KMS-11 (cell line): ENCODE measurements at regions not wholly inside any gene's neighbourhood (a gene's known extent, or its start where the extent isn't known, plus 50 kb on each side); places are given as distances from the start of the nearest gene placed in this dataset.
"Not testable (repeated sequence)": the region's sequence is repeated elsewhere in the genome, so short reads cannot be mapped to it uniquely, and the experiment has no call there.

Experiments
- H2AFZ ChIP-seq: fragments of 200-600 bp; sonication (generic); 2 replicates; pipeline ENCODE4 v1.6.1; 2016; ENCODE audit warnings: antibody characterized with exemption, mixed run types, low read depth
- H3K27ac ChIP-seq: fragments of 200-600 bp; sonication (generic); 2 replicates; pipeline ENCODE4 v1.6.1; 2016; ENCODE audit warnings: mild to moderate bottlenecking, mixed run types
- H3K27me3 ChIP-seq: fragments of 200-600 bp; sonication (generic); 2 replicates; pipeline ENCODE4 v1.6.1; 2017; ENCODE audit warnings: mild to moderate bottlenecking, low read depth, mixed run types, moderate library complexity; ENCODE audit not compliant: insufficient read depth
- H3K36me3 ChIP-seq: fragments of 200-600 bp; sonication (generic); 2 replicates; pipeline ENCODE4 v1.6.1; 2017; ENCODE audit warnings: mild to moderate bottlenecking, mixed run types; ENCODE audit not compliant: insufficient read depth
- H3K4me1 ChIP-seq: fragments of 200-600 bp; sonication (generic); 2 replicates; pipeline ENCODE4 v1.6.1; 2016; ENCODE audit warnings: mild to moderate bottlenecking, low read depth, mixed run types; ENCODE audit not compliant: poor library complexity, severe bottlenecking
- H3K4me2 ChIP-seq: fragments of 200-600 bp; sonication (generic); 2 replicates; pipeline ENCODE4 v1.7.0; 2016; ENCODE audit warnings: mild to moderate bottlenecking, mixed run types
- H3K4me3 ChIP-seq: fragments of 200-600 bp; sonication (generic); IDR thresholded peaks from 2 replicates; pipeline ENCODE4 v1.6.1; 2017; ENCODE audit warnings: low read depth, low read length, mixed read lengths; ENCODE audit not compliant: insufficient read depth
- H3K79me2 ChIP-seq: fragments of 200-600 bp; sonication (generic); 2 replicates; pipeline ENCODE4 v1.6.1; 2016; ENCODE audit warnings: low read depth, mixed run types; ENCODE audit not compliant: insufficient read depth
- H3K9ac ChIP-seq: fragments of 200-600 bp; sonication (generic); 2 replicates; pipeline ENCODE4 v1.6.1; 2016; ENCODE audit warnings: mild to moderate bottlenecking, mixed run types
- H4K20me1 ChIP-seq: fragments of 200-600 bp; sonication (generic); 2 replicates; pipeline ENCODE4 v1.6.1; 2016; ENCODE audit warnings: mild to moderate bottlenecking, mixed run types; ENCODE audit not compliant: insufficient read depth
- CTCF ChIP-seq: fragments of 200-600 bp; sonication (generic); conservative IDR thresholded peaks from 2 replicates; pipeline ENCODE4 v1.6.1; 2017; ENCODE audit warnings: low read depth, mild to moderate bottlenecking, antibody characterized with exemption, low read length, moderate library complexity, mixed read lengths

DNA sequence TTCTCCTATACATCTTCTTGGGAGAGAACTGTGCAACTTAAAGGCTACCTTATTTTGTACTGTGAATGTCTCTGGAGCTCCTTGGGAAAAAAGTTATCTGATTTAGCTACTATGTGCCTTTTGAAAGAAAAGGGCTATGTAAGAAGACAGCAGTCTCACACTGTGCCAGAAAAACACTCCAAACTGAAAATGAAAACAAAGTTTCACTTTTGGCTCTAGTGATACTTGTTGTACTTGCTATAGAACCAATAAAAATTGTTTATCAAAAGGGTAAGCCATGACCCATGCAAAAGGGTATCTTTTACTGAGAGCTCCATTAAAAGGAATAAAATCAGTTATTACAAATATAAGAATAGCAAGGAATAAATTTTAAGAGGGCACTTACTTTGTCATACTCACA, 2270.0 kb downstream of the ARAP2 start:
- H3K4me3 ChIP-seq: no peak overlapping the region
- H3K27me3 ChIP-seq: no peaks in the 10 kb centered on the region
- no peak overlapping the region for H3K4me2 ChIP-seq
- no peaks in the 10 kb centered on the region for H4K20me1 ChIP-seq
- H3K9ac ChIP-seq: no peak overlapping the region
- TF ChIP-seq CTCF: no peak
- no peak overlapping the region for H2AFZ ChIP-seq
- no peaks in the 10 kb centered on the region for H3K4me1 ChIP-seq
- no peaks in the 10 kb centered on the region for H3K79me2 ChIP-seq
- no peak overlapping the region for H3K27ac ChIP-seq
- H3K36me3 ChIP-seq: no peaks in the 10 kb centered on the region

DNA sequence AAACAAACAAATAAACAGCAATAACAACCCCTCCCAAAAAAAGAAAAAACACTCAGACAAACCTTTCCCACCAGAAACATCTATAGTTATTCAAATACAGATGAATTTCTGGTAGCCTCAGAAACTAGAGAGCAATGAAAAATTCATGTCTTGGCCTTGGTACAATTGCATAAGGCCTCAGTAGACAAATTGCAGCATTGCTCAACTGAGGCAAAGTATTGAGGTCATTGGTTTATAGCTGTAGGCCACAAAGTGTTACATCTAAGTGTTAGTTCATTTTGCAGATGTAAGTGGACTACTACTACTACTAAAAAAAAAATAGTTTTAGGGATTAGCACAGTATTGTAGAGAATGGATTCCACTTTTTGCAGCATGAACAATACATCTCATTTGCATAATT, 2268.3 kb downstream of the ARAP2 start:
- no peaks in the 10 kb centered on the region for H3K79me2 ChIP-seq
- no peak overlapping the region for H3K27ac ChIP-seq
- no peak for TF ChIP-seq CTCF
- H4K20me1 ChIP-seq: no peaks in the 10 kb centered on the region
- H3K9ac ChIP-seq: no peak overlapping the region
- H3K27me3 ChIP-seq: no peaks in the 10 kb centered on the region
- no peak overlapping the region for H3K4me3 ChIP-seq
- H2AFZ ChIP-seq: no peak overlapping the region
- H3K4me2 ChIP-seq: no peak overlapping the region
- H3K4me1 ChIP-seq: no peaks in the 10 kb centered on the region
- no peaks in the 10 kb centered on the region for H3K36me3 ChIP-seq

GRCh38 chr4:33979781-33980180, 2264.5 kb downstream of the ARAP2 start:
- not testable (repeated sequence) for H2AFZ ChIP-seq, H3K4me1 ChIP-seq, H3K4me3 ChIP-seq, H3K9ac ChIP-seq, H3K27me3 ChIP-seq, H3K27ac ChIP-seq, H3K36me3 ChIP-seq, H4K20me1 ChIP-seq, H3K79me2 ChIP-seq, H3K4me2 ChIP-seq

GRCh38 chr4:33980361-33980760, 2264.0 kb downstream of the ARAP2 start:
- Histone ChIP-seq H3K36me3 (no peaks in the 10 kb centered on the region), H3K4me3 (no peak overlapping the region), H4K20me1 (no peaks in the 10 kb centered on the region), H3K27ac (no peak overlapping the region), H3K9ac (no peak overlapping the region), H3K27me3 (no peaks in the 10 kb centered on the region), H3K4me1 (no peaks in the 10 kb centered on the region), H2AFZ (no peak overlapping the region), H3K4me2 (no peak overlapping the region), H3K79me2 (no peaks in the 10 kb centered on the region)
- TF ChIP-seq CTCF: no peak

DNA sequence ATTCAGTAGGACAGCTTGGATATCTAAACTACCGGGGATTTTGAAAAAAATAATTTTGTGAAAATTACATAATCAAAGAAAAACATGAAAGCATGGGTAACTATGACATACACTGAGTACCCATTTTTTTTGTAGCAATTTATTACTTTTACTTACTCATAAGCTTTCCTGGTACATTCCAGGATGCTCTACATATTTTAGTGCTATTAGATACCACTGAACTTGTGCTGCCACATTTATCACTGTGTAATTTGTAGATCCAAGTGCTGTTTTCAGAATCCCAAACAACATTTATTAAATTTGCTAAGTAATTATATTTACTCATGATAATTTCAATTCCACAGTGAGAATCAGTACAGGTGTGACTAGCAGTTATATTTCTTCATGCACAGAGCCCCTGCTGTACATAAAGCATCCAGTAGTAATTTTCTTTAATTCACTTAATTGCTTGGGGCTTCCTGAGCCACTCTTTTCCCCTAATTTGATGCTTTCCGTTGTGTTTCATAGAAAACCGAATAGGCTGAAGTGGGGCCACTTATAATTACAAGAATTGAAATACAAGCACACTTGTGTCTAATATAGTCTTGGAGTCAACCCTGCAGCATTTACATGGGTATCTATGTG, 2254.4 kb downstream of the ARAP2 start:
- Histone ChIP-seq H4K20me1 (no peaks in the 10 kb centered on the region), H2AFZ (no peak overlapping the region), H3K79me2 (no peaks in the 10 kb centered on the region), H3K4me2 (no peak overlapping the region), H3K4me1 (no peaks in the 10 kb centered on the region), H3K9ac (no peak overlapping the region), H3K36me3 (no peaks in the 10 kb centered on the region), H3K27ac (no peak overlapping the region), H3K27me3 (no peaks in the 10 kb centered on the region), H3K4me3 (no peak overlapping the region)
- TF ChIP-seq CTCF: no peak
